H1 (cell line): ENCODE measurements at regions not wholly inside any gene's neighbourhood (a gene's known extent, or its start where the extent isn't known, plus 50 kb on each side); places are given as distances from the start of the nearest gene placed in this dataset.

Source experiments
- POU5F1 ChIP-seq: IDR thresholded peaks from 2 replicates; pipeline ENCODE4 v1.6.1; 2011; ENCODE audit warnings: low read depth, mild to moderate bottlenecking, low read length, moderate library complexity
- SRF ChIP-seq: IDR thresholded peaks from 2 replicates; pipeline ENCODE4 v1.6.1; 2011; ENCODE audit warnings: mild to moderate bottlenecking, low read depth, low read length, moderate library complexity
- TF ChIP-seq, protein P1 (sequence below): fragments of 300-600 bp; sonication (generic); IDR thresholded peaks from 2 replicates; pipeline ENCODE4 v1.7.1; 2012; ENCODE audit warnings: low read length, moderate library complexity, mild to moderate bottlenecking, inconsistent platforms; ENCODE audit not compliant: insufficient replicate concordance

DNA sequence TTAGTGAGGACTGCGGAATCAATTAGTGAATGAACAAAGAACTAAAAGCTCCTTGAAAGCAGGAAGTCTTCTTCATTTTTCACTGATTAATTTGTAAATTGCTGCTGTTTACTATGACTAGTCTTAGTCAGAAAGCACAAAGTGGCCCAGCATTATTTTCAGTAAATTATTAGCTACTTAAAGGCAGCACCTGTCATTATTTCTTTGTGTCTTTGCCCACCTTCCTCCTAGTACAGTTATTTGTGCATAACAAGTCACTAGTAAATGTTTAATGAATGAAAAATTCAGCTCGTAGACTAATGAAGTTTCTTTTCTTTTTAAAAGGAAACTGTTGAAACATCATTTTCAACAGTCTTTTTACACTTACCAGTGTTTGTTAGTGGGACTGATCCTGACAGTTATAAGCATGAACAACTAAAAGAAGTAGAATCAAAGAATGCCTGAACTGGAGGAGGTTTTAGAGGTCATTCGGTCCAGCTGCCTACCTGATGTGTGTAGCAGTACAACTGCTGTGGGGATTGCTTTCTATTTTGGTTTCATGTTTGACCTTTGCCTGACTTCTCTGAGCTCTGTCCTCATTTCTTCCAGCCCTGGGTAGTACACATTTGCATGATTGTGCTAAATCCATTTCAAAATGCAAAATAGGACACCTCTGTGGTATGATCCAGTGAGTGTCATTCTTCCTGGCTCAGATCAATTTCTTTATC is 140.0 kb upstream of the PHYHIPL start (continued):
- TF ChIP-seq, protein P1, sequence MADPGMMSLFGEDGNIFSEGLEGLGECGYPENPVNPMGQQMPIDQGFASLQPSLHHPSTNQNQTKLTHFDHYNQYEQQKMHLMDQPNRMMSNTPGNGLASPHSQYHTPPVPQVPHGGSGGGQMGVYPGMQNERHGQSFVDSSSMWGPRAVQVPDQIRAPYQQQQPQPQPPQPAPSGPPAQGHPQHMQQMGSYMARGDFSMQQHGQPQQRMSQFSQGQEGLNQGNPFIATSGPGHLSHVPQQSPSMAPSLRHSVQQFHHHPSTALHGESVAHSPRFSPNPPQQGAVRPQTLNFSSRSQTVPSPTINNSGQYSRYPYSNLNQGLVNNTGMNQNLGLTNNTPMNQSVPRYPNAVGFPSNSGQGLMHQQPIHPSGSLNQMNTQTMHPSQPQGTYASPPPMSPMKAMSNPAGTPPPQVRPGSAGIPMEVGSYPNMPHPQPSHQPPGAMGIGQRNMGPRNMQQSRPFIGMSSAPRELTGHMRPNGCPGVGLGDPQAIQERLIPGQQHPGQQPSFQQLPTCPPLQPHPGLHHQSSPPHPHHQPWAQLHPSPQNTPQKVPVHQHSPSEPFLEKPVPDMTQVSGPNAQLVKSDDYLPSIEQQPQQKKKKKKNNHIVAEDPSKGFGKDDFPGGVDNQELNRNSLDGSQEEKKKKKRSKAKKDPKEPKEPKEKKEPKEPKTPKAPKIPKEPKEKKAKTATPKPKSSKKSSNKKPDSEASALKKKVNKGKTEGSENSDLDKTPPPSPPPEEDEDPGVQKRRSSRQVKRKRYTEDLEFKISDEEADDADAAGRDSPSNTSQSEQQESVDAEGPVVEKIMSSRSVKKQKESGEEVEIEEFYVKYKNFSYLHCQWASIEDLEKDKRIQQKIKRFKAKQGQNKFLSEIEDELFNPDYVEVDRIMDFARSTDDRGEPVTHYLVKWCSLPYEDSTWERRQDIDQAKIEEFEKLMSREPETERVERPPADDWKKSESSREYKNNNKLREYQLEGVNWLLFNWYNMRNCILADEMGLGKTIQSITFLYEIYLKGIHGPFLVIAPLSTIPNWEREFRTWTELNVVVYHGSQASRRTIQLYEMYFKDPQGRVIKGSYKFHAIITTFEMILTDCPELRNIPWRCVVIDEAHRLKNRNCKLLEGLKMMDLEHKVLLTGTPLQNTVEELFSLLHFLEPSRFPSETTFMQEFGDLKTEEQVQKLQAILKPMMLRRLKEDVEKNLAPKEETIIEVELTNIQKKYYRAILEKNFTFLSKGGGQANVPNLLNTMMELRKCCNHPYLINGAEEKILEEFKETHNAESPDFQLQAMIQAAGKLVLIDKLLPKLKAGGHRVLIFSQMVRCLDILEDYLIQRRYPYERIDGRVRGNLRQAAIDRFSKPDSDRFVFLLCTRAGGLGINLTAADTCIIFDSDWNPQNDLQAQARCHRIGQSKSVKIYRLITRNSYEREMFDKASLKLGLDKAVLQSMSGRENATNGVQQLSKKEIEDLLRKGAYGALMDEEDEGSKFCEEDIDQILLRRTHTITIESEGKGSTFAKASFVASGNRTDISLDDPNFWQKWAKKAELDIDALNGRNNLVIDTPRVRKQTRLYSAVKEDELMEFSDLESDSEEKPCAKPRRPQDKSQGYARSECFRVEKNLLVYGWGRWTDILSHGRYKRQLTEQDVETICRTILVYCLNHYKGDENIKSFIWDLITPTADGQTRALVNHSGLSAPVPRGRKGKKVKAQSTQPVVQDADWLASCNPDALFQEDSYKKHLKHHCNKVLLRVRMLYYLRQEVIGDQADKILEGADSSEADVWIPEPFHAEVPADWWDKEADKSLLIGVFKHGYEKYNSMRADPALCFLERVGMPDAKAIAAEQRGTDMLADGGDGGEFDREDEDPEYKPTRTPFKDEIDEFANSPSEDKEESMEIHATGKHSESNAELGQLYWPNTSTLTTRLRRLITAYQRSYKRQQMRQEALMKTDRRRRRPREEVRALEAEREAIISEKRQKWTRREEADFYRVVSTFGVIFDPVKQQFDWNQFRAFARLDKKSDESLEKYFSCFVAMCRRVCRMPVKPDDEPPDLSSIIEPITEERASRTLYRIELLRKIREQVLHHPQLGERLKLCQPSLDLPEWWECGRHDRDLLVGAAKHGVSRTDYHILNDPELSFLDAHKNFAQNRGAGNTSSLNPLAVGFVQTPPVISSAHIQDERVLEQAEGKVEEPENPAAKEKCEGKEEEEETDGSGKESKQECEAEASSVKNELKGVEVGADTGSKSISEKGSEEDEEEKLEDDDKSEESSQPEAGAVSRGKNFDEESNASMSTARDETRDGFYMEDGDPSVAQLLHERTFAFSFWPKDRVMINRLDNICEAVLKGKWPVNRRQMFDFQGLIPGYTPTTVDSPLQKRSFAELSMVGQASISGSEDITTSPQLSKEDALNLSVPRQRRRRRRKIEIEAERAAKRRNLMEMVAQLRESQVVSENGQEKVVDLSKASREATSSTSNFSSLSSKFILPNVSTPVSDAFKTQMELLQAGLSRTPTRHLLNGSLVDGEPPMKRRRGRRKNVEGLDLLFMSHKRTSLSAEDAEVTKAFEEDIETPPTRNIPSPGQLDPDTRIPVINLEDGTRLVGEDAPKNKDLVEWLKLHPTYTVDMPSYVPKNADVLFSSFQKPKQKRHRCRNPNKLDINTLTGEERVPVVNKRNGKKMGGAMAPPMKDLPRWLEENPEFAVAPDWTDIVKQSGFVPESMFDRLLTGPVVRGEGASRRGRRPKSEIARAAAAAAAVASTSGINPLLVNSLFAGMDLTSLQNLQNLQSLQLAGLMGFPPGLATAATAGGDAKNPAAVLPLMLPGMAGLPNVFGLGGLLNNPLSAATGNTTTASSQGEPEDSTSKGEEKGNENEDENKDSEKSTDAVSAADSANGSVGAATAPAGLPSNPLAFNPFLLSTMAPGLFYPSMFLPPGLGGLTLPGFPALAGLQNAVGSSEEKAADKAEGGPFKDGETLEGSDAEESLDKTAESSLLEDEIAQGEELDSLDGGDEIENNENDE = no peak
- TF ChIP-seq SRF (no peak), POU5F1 (no peak)
- TF ChIP-seq, all 59 proteins: peak for 0
